ENCODE measurements at regions not wholly inside any gene's neighbourhood (a gene's known extent, or its start where the extent isn't known, plus 50 kb on each side); places are given as distances from the start of the nearest gene placed in this dataset.

DNA sequence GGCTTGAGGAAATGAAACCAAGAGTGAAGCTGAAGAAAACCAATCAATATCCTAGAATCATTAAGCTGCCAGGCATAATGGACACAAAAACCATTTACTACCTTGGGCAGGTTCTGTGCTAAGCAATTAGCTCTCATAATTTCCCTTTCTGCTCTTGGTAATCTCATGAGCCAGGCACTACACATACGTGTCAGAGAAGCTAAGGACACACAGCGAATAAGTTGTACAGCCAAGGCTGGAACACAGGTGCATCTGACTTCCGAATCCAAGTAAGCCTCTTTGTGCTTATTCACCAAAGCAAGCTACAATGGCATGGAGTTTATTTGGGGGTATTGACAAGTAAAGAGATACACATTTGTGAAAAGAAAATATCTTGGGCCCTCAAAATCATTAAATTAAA is 1343.9 kb upstream of the MIR17HG start:
- Histone ChIP-seq H2AFZ (ENCODE audit: low read depth, low read length, poor library complexity, severe bottlenecking) (no peak overlapping the region), H3K4me3 (replicated peaks in 1 of 2; ENCODE audit: low read depth in 1 of 2, low read length in 2 of 2) (no peak overlapping the region), H3K9me3 (ENCODE audit: control insufficient read depth in 1 of 2, insufficient read depth in 1 of 2, low read depth in 1 of 2, low read length in 2 of 2) (no peaks in the 10 kb centered on the region; a peak in 2 of 4 replicates), H4K20me1 (ENCODE audit: insufficient read depth) (no peaks in the 10 kb centered on the region), H3K79me2 (ENCODE audit: insufficient read depth, low read length) (no peaks in the 10 kb centered on the region), H3K9ac (ENCODE audit: low read length) (no peak overlapping the region), H3K27ac (ENCODE audit: low read depth, low read length) (no peak overlapping the region), H3K36me3 (ENCODE audit: control insufficient read depth in 1 of 2, insufficient read depth in 2 of 2, low read length in 2 of 2) (no peaks in the 10 kb centered on the region), H3K4me1 (ENCODE audit: control insufficient read depth in 1 of 2, insufficient read depth in 2 of 2, low read length in 2 of 2) (no peaks in the 10 kb centered on the region), H3K4me2 (ENCODE audit: low read length) (no peak overlapping the region), H3K27me3 (ENCODE audit: insufficient read depth, low read length) (no peaks in the 10 kb centered on the region), H3K9me2 (ENCODE audit: insufficient read depth) (no peaks in the 10 kb centered on the region)
- DNase-seq (ENCODE audit: low read depth, low spot score) (no peak), ATAC-seq (no peak)
- TF ChIP-seq ZFX (IDR thresholded peaks at IDR 0.05) = no peak
- TF ChIP-seq SP1 (IDR thresholded peaks at IDR 0.05; ENCODE audit: low read depth) = no peak
- TF ChIP-seq JUND (IDR thresholded peaks at IDR 0.05) = no peak
- TF ChIP-seq TCF7L2 (IDR thresholded peaks at IDR 0.05; ENCODE audit: borderline replicate concordance, extremely low read depth, insufficient read depth, insufficient read length) = no peak
- ChIA-PET POLR2A (no interaction called here), RAD21 (ENCODE audit: low non-redundant PET in 1 of 2, low total read pairs in 2 of 2, uncharacterized antibody in 2 of 2, unreplicated experiment in 2 of 2) (no interaction called here), CTCF (no interaction called here)
- BruUV-seq (replicated peaks) = no TSS peak
- intact Hi-C loops (cut with micrococcal nuclease) = no loop called here

DNA sequence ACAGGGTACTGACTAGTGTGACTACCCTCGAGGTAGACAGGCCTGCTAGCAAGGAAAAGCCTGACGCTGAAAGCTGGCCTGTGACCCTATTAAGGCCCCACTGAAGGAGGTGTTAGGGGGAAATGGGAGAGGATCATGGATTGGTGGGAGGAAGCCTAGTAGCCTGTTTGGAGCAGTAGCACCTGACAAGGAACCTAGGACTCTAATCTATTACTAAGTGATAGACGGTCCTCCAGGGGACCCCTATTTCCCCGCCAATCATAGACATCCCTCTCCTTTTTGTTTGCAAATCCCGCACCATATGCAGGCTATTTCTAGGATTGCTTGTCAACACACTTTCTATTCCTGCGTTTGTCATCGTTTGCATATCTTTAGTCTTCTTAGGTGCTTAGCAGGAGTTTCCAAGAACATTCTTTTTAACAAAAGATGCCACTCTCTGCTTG is 1338.8 kb upstream of the MIR17HG start:
- POLR2A ChIA-PET = no interaction called here
- Histone ChIP-seq H3K27ac (ENCODE audit: low read depth, low read length) (no peak overlapping the region), H3K79me2 (ENCODE audit: insufficient read depth, low read length) (no peaks in the 10 kb centered on the region), H3K36me3 (ENCODE audit: control insufficient read depth in 1 of 2, insufficient read depth in 2 of 2, low read length in 2 of 2) (no peaks in the 10 kb centered on the region), H3K9me2 (ENCODE audit: insufficient read depth) (no peaks in the 10 kb centered on the region), H3K27me3 (ENCODE audit: insufficient read depth, low read length) (no peaks in the 10 kb centered on the region), H4K20me1 (ENCODE audit: insufficient read depth) (no peaks in the 10 kb centered on the region), H2AFZ (ENCODE audit: low read depth, low read length, poor library complexity, severe bottlenecking) (no peak overlapping the region), H3K9me3 (ENCODE audit: control insufficient read depth in 1 of 2, insufficient read depth in 1 of 2, low read depth in 1 of 2, low read length in 2 of 2) (no peaks in the 10 kb centered on the region), H3K4me1 (ENCODE audit: control insufficient read depth in 1 of 2, insufficient read depth in 2 of 2, low read length in 2 of 2) (no peaks in the 10 kb centered on the region), H3K9ac (ENCODE audit: low read length) (no peak overlapping the region), H3K4me2 (ENCODE audit: low read length) (no peak overlapping the region), H3K4me3 (replicated peaks in 1 of 2; ENCODE audit: low read depth in 1 of 2, low read length in 2 of 2) (no peak overlapping the region)
- no peak for TF ChIP-seq EZH2phosphoT487 (IDR thresholded peaks at IDR 0.05; ENCODE audit: borderline replicate concordance)
- no peak for TF ChIP-seq CTCF (IDR thresholded peaks at IDR 0.05 in 2 of 3, conservative IDR thresholded peaks at IDR 0.05 in 1 of 3; ENCODE audit: borderline replicate concordance in 1 of 3, insufficient read depth in 1 of 3, low read depth in 2 of 3, low read length in 2 of 3)
- no peak for TF ChIP-seq ELF1 (IDR thresholded peaks at IDR 0.05; ENCODE audit: borderline replicate concordance, low read depth)
- ATAC-seq (no peak), DNase-seq (ENCODE audit: low read depth, low spot score) (no peak)
- RAD21 ChIA-PET (ENCODE audit: low non-redundant PET in 1 of 2, low total read pairs in 2 of 2, uncharacterized antibody in 2 of 2, unreplicated experiment in 2 of 2) = no interaction called here
- BruUV-seq (replicated peaks) = no TSS peak
- CTCF ChIA-PET = no interaction called here
- intact Hi-C loops (cut with micrococcal nuclease) = no loop called here

Data from HCT116 (cell line).